HG02938 (cell line): ENCODE measurements at regions not wholly inside any gene's neighbourhood (a gene's known extent, or its start where the extent isn't known, plus 50 kb on each side); places are given as distances from the start of the nearest gene placed in this dataset.
"Not testable (repeated sequence)": the region's sequence is repeated elsewhere in the genome, so short reads cannot be mapped to it uniquely, and the experiment has no call there.

Experiments used
- ATAC-seq: cut with Tn5 transposase; IDR thresholded peaks from one replicate; pipeline ENCODE4 v1.9.1; 2021; ENCODE audit warnings: mild to moderate bottlenecking, moderate library complexity; ENCODE audit not compliant: unreplicated experiment

DNA sequence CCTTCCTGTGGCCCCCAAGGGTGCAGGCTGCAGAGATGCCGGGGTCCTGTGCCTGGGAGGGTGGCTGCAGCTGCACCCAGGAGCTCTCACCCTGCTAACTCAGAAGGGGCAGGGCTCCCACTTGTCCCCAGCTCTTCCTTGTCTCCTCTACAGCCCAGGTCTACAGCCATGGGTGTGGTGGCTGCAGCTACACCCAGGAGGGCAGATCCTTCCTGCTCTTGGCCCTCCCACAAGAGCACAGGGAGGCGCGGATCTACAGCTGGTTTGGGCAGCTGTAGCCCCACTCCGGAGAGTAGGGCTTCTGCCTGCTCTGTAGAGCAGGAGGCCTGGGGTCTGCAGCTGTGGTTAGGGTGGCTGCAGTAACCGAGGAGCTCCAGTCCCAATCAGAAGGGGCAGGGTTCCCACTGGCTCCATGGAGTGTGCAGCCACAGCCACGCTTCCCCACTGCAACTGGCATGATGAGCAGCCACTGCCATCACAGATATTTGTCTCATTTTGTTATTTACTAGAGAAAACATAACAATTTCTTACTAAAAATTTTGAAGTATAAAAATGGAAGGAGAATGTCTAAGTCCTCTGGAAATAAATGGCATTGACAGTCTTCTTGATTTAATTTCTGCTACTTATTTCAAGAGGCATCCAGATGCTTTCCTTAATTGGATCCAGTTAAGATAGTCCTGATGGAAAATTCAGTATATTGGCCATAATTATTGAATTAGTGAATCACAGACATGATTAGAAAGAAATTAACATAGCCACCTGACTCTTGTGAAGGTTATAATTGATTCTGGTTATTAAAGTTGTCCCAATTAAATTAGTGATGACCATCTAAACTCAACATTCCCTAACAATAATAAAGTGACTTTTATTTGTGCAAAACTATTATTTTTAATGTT lies 233.6 kb downstream of the KCNE4 start:
- no peak for ATAC-seq

DNA sequence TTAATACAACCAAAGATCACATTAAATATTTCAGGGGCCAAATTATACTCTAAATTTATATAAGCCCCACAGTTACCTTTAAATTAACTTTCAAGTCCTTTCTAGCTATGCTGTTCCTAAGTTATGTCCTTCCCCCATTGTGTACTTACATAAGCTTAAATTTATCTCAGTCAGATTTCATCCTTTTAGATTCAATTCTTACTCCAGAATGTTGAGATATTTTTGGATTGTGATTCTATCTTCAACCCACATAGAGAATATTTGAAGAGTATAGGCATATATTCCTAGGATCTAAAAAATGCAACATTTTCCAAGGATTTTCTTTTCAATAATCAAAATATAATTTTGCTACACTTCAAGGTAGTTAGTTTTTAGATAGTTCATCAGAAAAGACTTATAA lies 242.8 kb downstream of the KCNE4 start:
- ATAC-seq, result no peak

GRCh38 chr2:223297788-223298187 lies 245.8 kb downstream of the KCNE4 start:
- ATAC-seq, result no peak

GRCh38 chr2:223298329-223298728 lies 246.3 kb downstream of the KCNE4 start:
- not testable (repeated sequence) for ATAC-seq

DNA sequence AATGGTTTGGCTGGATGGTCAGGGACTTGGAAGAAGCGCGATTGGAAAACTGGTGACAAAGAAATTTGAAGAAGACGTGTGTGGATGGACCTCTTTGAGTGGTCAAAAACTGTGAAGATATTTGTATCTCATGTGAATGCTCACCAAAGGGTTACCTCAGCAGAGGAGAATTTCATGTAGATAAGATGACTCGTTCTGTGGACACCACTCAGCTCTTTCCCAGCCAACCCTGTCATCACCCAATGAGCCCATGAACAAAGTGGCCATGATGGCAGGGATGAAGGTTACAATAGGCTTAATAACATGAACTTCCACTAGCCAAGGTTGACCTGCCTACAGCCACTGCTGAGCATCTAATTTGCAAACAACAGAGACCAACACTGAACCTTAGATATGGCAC lies 248.3 kb downstream of the KCNE4 start:
- ATAC-seq, result no peak

GRCh38 chr2:223306371-223306770 lies 254.4 kb downstream of the KCNE4 start:
- ATAC-seq, result peak; percentile 80

DNA sequence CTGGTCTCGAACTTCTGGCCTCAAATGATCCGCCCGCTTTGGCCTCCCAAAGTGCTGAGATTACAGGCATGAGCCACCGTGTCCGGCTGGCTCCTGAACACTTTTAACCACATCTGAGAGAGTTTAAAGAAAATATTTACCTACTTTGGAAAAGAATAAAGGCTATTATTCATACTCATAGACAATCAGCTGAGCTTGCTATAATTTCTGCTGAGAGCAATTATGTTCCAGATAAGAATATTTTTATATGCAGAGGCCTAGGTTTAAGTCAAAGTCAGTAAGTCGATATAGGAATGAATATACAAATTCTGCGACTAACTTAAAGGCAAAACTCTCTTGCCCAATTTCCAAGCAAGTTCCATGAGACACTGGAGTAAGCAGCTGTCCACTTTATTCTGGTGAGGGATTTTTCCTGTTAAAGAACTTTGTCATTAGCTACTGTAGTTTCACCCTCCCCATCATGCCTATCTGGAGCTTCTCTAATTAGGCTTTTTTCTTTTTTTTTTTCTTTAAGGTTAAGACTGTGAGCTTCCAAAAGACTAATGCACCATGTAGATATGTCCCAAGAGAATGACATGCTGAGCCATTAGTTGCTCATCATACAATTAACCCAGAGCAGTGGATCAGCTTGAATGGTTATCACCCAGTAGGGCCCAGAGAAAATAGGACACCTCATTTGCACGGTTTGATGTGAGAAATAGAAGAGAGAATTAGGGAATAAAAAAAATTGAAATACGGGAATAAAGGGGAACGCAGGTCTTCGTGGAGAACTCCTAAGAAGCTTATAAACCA lies 260.1 kb downstream of the KCNE4 start:
- ATAC-seq, result no peak

- no peak for ATAC-seq
Observed at GRCh38 chr2:223313101-223313500, 261.1 kb downstream of the KCNE4 start.

DNA sequence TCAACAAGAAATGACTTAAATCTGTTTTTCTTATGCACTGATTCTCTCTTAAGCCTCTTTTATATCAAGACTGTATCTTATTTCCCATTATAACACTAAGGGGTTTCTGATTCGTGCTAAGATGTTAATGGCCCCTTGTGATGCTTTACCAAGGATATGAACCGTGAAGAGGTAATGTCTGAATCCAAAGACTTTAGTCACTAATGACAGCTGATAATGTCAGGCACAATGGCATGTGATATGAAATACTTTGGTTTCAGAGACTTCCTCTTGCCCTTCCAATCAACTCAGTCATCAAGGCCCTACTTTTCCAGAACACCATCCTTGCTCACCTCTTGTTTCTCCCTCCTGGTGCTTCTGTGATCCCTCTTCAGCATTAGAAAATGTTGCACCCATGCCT lies 262.8 kb downstream of the KCNE4 start:
- no peak for ATAC-seq

DNA sequence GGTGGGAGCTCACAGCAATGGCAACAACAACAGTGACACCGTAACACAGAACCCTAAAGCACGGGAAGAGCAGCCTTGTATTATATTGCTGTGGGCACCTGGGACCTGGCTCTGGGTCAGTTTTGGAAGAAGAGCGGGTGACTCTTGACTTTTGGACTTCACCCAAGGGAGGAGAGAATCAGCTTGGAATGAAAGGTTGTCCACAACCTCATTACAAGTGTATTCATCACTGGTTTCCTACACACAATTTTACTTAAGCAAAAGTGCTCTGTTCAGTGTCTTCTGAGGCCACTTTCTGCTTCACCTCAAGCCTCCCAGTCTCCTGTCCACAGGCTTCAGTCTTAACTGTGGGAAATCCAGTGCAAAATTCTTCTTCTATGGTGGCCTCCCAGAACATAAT lies 263.8 kb downstream of the KCNE4 start:
- no peak for ATAC-seq

- ATAC-seq, result no peak
Observed at GRCh38 chr2:223316342-223316741, 264.4 kb downstream of the KCNE4 start.

GRCh38 chr2:223319601-223320000 lies 267.6 kb downstream of the KCNE4 start:
- no peak for ATAC-seq

DNA sequence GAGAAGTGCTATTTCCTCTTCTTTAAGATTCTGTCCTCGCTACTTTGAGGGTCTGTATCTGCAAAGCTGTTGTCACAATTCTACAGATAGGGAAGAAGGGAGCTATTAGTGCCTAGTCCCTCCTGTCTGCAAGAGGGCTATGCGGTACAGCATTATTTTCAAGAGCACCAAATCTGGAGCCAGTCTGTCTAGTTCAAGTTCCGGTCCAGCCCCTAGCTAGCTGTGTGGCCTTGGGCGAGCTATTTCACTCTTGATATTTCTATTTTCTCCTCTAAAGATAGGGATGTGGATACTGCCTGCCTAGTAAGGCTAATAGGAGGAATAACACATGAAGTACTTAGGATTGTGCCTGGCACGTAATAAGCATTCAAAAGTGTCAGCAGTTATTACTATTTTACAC lies 272.4 kb downstream of the KCNE4 start:
- ATAC-seq, result no peak

GRCh38 chr2:223328578-223328977 lies 273.6 kb downstream of the SCG2 start:
- no peak for ATAC-seq

- ATAC-seq, result not testable (repeated sequence)
Observed at GRCh38 chr2:223330747-223331146, 271.4 kb downstream of the SCG2 start.

GRCh38 chr2:223338016-223338415 lies 264.1 kb downstream of the SCG2 start:
- ATAC-seq, result no peak

- ATAC-seq, result no peak
Observed at GRCh38 chr2:223357076-223357475, 245.1 kb downstream of the SCG2 start.

DNA sequence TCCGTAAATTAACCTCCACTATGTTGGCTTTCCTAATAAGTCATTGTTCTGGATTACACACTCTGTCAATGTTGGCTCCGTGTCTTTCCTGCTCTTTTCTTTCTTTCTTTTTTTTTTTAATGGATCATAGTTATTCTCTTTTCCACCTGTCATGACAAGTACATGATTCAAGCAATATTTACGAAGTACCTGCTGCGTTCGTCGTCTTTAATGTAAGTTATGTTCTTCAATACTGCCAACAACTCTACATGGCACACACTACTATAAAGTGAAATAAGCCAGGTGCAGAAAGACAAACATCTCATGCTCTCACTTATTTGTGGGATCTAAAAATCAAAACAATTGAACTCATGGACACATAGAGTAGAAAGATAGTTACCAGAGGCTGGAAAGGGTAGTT lies 239.1 kb downstream of the SCG2 start:
- no peak for ATAC-seq

DNA sequence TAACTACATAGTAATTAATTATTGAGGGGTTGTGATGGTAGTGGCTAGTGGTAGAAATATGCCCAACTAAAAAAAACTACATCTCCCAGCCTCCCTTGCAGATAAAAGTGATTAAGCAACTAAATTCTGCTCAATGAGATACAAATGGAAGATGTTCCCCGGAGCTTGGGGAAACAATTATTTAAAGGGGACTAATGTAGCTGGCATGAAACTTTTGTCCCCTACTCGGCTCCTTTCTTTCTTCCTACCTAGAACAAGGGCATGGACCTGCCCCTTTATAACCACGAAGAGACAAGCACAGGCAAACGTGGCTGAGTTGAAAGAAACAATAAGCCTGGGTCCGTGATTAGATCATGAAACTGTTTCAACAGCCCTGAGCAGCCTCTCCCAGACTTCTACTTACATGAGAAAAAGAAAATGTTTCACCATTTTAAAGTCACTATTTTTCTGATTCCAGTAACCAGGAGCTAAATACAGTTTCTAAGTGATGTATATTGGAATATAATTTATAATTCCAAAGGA lies 236.9 kb downstream of the SCG2 start:
- ATAC-seq, result no peak

DNA sequence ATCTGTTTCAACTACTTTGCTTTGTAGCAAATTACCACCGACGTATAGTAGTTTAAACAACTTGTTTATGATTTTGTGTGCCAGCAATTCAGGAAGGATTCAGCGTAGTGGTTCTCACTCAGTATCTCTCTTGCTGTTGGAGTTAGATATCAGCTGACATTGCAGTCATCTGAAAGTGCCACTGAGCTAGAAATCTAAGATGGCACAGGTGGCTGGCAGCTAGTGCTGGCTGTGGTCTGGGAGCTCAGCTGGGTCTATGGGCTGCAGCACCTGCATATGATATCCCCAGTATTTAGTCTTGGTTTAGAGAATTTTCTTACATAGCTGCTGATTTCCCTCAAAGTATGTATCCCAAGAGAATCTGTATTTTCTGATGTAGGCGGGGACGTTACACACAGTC lies 235.6 kb downstream of the SCG2 start:
- no peak for ATAC-seq

- ATAC-seq, result no peak
Observed at GRCh38 chr2:223368481-223368880, 233.7 kb downstream of the SCG2 start.

DNA sequence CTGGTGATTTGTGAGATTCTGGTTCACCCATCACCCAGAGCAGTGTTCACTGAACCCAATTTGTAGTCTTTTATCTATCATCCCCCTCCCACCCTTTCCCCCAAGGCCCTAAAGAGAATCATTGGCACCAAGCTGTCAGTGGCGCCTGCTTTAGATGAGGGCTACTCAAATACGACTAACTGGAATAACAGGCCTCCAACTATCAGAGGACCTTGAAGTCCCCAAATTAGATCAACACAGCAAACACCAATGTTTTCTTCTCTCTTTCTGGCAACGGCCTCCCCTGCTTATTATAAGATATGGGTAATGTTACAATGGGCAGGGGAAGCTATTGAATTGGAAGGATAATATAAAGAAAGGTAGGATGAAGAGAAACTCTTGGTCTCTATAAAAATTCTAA lies 232.3 kb downstream of the SCG2 start:
- no peak for ATAC-seq
